ENCODE measurements at regions not wholly inside any gene's neighbourhood (a gene's known extent, or its start where the extent isn't known, plus 50 kb on each side); places are given as distances from the start of the nearest gene placed in this dataset.

GRCh38 chr10:109191823-109192222 lies 731.5 kb downstream of the XPNPEP1 start:
- Histone ChIP-seq H3K4me3 (ENCODE audit: low read depth in 1 of 3, low read length in 3 of 3) (no peak overlapping the region), H3K27me3 (ENCODE audit: control insufficient read depth in 4 of 4, insufficient read depth in 4 of 4, low read length in 3 of 4) (no peaks in the 10 kb centered on the region), H3K4me1 (ENCODE audit: control insufficient read depth in 4 of 4, insufficient read depth in 4 of 4, low read length in 3 of 4) (no peaks in the 10 kb centered on the region), H3K9me3 (ENCODE audit: control insufficient read depth in 4 of 4, low read length in 3 of 4) (peaks cover 4 to 14% (median 8%) of the 10 kb centered on the region in 4 donors), H3K36me3 (ENCODE audit: control insufficient read depth in 4 of 4, insufficient read depth in 3 of 4, low read depth in 1 of 4, low read length in 3 of 4) (no peaks in the 10 kb centered on the region), H3K27ac (ENCODE audit: low read depth in 1 of 2, low read length in 2 of 2) (no peak overlapping the region), H3K9ac (ENCODE audit: low read depth in 1 of 2, low read length in 2 of 2) (no peak overlapping the region)
- no peak for DNase-seq (ENCODE audit: low spot score)
- 46% methylated on average over 2 of the region's 2 CpGs for WGBS
- TF ChIP-seq NR2F2 (IDR thresholded peaks at IDR 0.05) (no peak), HNF4G (IDR thresholded peaks at IDR 0.05) (no peak), GABPA (IDR thresholded peaks at IDR 0.05 in 1 of 2, conservative IDR thresholded peaks at IDR 0.05 in 1 of 2) (no peak), FOXA1 (IDR thresholded peaks at IDR 0.05) (no peak), SP1 (IDR thresholded peaks at IDR 0.05) (no peak)

GRCh38 chr10:109191341-109191740 lies 732.0 kb downstream of the XPNPEP1 start:
- TF ChIP-seq JUND (IDR thresholded peaks at IDR 0.05) (no peak), FOXA2 (IDR thresholded peaks at IDR 0.05) (no peak), REST (IDR thresholded peaks at IDR 0.05) (no peak), YY1 (IDR thresholded peaks at IDR 0.05) (no peak), RAD21 (IDR thresholded peaks at IDR 0.05) (no peak), ATF3 (IDR thresholded peaks at IDR 0.05) (no peak), RXRA (IDR thresholded peaks at IDR 0.05) (no peak), ZBTB33 (IDR thresholded peaks at IDR 0.05) (no peak), MAX (IDR thresholded peaks at IDR 0.05) (no peak)

GRCh38 chr10:109187677-109188076 lies 735.6 kb downstream of the XPNPEP1 start:
- WGBS = 22% methylated on average over 2 of the region's 2 CpGs
- no peak overlapping the region for H3K27ac ChIP-seq (ENCODE audit: low read depth in 1 of 2, low read length in 2 of 2)
- H3K4me3 ChIP-seq (ENCODE audit: low read depth in 1 of 3, low read length in 3 of 3) = no peak overlapping the region
- H3K9ac ChIP-seq (ENCODE audit: low read depth in 1 of 2, low read length in 2 of 2) = no peak overlapping the region
- peaks cover 4 to 23% (median 11%) of the 10 kb centered on the region in 4 donors for H3K9me3 ChIP-seq (ENCODE audit: control insufficient read depth in 4 of 4, low read length in 3 of 4)
- H3K4me1 ChIP-seq (ENCODE audit: control insufficient read depth in 4 of 4, insufficient read depth in 4 of 4, low read length in 3 of 4) = no peaks in the 10 kb centered on the region
- H3K36me3 ChIP-seq (ENCODE audit: control insufficient read depth in 4 of 4, insufficient read depth in 3 of 4, low read depth in 1 of 4, low read length in 3 of 4) = no peaks in the 10 kb centered on the region
- no peaks in the 10 kb centered on the region for H3K27me3 ChIP-seq (ENCODE audit: control insufficient read depth in 4 of 4, insufficient read depth in 4 of 4, low read length in 3 of 4)
- no peak for DNase-seq (ENCODE audit: low spot score)
- TF ChIP-seq HNF4G (IDR thresholded peaks at IDR 0.05) (no peak), ZBTB33 (IDR thresholded peaks at IDR 0.05) (no peak), CTCF (IDR thresholded peaks at IDR 0.05; ENCODE audit: low read depth, low read length, missing input control) (no peak), FOXA1 (IDR thresholded peaks at IDR 0.05) (no peak), HNF4A (conservative IDR thresholded peaks at IDR 0.05) (no peak), EGR1 (IDR thresholded peaks at IDR 0.05; ENCODE audit: low read depth in 2 of 2) (no peak), SP1 (IDR thresholded peaks at IDR 0.05) (no peak), MAX (IDR thresholded peaks at IDR 0.05) (no peak), GABPA (IDR thresholded peaks at IDR 0.05 in 1 of 2, conservative IDR thresholded peaks at IDR 0.05 in 1 of 2) (no peak), YY1 (IDR thresholded peaks at IDR 0.05) (no peak), JUND (IDR thresholded peaks at IDR 0.05) (no peak)

More at GRCh38 chr10:109191341-109191740, 732.0 kb downstream of the XPNPEP1 start:
- Histone ChIP-seq H3K4me3 (ENCODE audit: low read depth in 1 of 3, low read length in 3 of 3) (no peak overlapping the region), H3K27ac (ENCODE audit: low read depth in 1 of 2, low read length in 2 of 2) (no peak overlapping the region), H3K4me1 (ENCODE audit: control insufficient read depth in 4 of 4, insufficient read depth in 4 of 4, low read length in 3 of 4) (no peaks in the 10 kb centered on the region), H3K27me3 (ENCODE audit: control insufficient read depth in 4 of 4, insufficient read depth in 4 of 4, low read length in 3 of 4) (no peaks in the 10 kb centered on the region), H3K36me3 (ENCODE audit: control insufficient read depth in 4 of 4, insufficient read depth in 3 of 4, low read depth in 1 of 4, low read length in 3 of 4) (no peaks in the 10 kb centered on the region), H3K9ac (ENCODE audit: low read depth in 1 of 2, low read length in 2 of 2) (no peak overlapping the region), H3K9me3 (ENCODE audit: control insufficient read depth in 4 of 4, low read length in 3 of 4) (peaks cover 4 to 18% (median 11%) of the 10 kb centered on the region in 4 donors)
- 68% methylated on average over 5 of the region's 5 CpGs for WGBS
- no peak for DNase-seq (ENCODE audit: low spot score)

All from liver (tissue), 8 donors.